OCI-LY7 (cell line): ENCODE measurements at regions not wholly inside any gene's neighbourhood (a gene's known extent, or its start where the extent isn't known, plus 50 kb on each side); places are given as distances from the start of the nearest gene placed in this dataset.

Source experiments
- BruUV-seq: library from RNA; stranded (reverse); fragments of 400-500 nt; replicated peaks from 2 replicates; lab custom pipeline; 2021; lab: Mats Ljungman, UMichigan
- CTCF ChIA-PET: fragments of 300-600 bp; sonication (Branson Sonifier 250); formaldehyde crosslinking; loops from one replicate; lab custom pipeline; 2022; ENCODE audit warnings: antibody characterized with exemption; ENCODE audit not compliant: unreplicated experiment; lab: Charles Lee
- POLR2A ChIA-PET: fragments of 300-600 bp; sonication (Branson Sonifier 250); formaldehyde crosslinking; loops from one replicate; lab custom pipeline; 2022; ENCODE audit warnings: antibody characterized with exemption; lab: Charles Lee
- DNase-seq: peaks from one replicate; pipeline ENCODE4 v3.0.0-alpha.2; 2015; ENCODE audit warnings: low spot score
- H2AFZ ChIP-seq: fragments of 200-600 bp; sonication (generic), shearing (Covaris generic); 2 replicates; pipeline ENCODE4 v1.6.1; 2014; ENCODE audit warnings: mild to moderate bottlenecking, antibody characterized with exemption, low read length, moderate library complexity
- H3K27ac ChIP-seq: fragments of 200-600 bp; sonication (generic); 2 replicates; pipeline ENCODE4 v1.5.1; 2014; ENCODE audit warnings: mixed run types, low read depth, mild to moderate bottlenecking, moderate library complexity, low read length, inconsistent platforms; ENCODE audit not compliant: poor library complexity, severe bottlenecking
- H3K36me3 ChIP-seq: fragments of 200-600 bp; sonication (generic); 2 replicates; pipeline ENCODE4 v1.6.1; 2014; ENCODE audit warnings: mild to moderate bottlenecking, antibody characterized with exemption, low read length, moderate library complexity, mixed read lengths; ENCODE audit not compliant: insufficient read depth
- H3K4me1 ChIP-seq: fragments of 200-600 bp; sonication (generic); 2 replicates; pipeline ENCODE4 v1.5.1; 2014; ENCODE audit warnings: mild to moderate bottlenecking, low read length; ENCODE audit not compliant: insufficient read depth, poor library complexity, severe bottlenecking
- H3K4me2 ChIP-seq: fragments of 200-600 bp; sonication (generic); 2 replicates; pipeline ENCODE4 v1.6.1; 2014; ENCODE audit warnings: mild to moderate bottlenecking, low read length
- H3K4me3 ChIP-seq: fragments of 200-600 bp; sonication (generic); 2 replicates; pipeline ENCODE4 v1.5.1; 2014; ENCODE audit warnings: mild to moderate bottlenecking, low read depth, low read length; ENCODE audit not compliant: poor library complexity, severe bottlenecking
- H3K79me2 ChIP-seq: fragments of 200-600 bp; sonication (generic); 2 replicates; pipeline ENCODE4 v1.6.1; 2016; ENCODE audit warnings: low read depth, mild to moderate bottlenecking, low read length, moderate library complexity, mixed read lengths; ENCODE audit not compliant: insufficient read depth
- H3K9me2 ChIP-seq: fragments of 200-600 bp; sonication (generic); 2 replicates; pipeline ENCODE4 v1.6.1; 2016; ENCODE audit warnings: mild to moderate bottlenecking, low read length, mixed read lengths; ENCODE audit not compliant: insufficient read depth
- H3K9me3 ChIP-seq: fragments of 200-600 bp; sonication (generic); 2 replicates; pipeline ENCODE4 v1.6.1; 2014; ENCODE audit warnings: mild to moderate bottlenecking, mixed run types, low read length, mixed read lengths
- H4K20me1 ChIP-seq: fragments of 200-600 bp; sonication (generic); 2 replicates; pipeline ENCODE4 v1.6.1; 2014; ENCODE audit warnings: mild to moderate bottlenecking, antibody characterized with exemption, low read length, moderate library complexity, mixed read lengths; ENCODE audit not compliant: insufficient read depth
- CTCF ChIP-seq: fragments of 200-600 bp; sonication (generic); conservative IDR thresholded peaks from 2 replicates; pipeline ENCODE4 v1.5.1; 2014; ENCODE audit warnings: mild to moderate bottlenecking, antibody characterized with exemption, low read length, moderate library complexity, mixed read lengths
- EZH2phosphoT487 ChIP-seq: fragments of 200-600 bp; sonication (generic); IDR thresholded peaks from 2 replicates; pipeline ENCODE4 v1.6.1; 2018; ENCODE audit warnings: low read depth, borderline replicate concordance, mild to moderate bottlenecking, mixed run types, antibody characterized with exemption, low read length, moderate library complexity, mixed read lengths
- intact Hi-C: fragments of 100-400 bp; cut with micrococcal nuclease; formaldehyde crosslinking; loops from one replicate; pipeline ENCODE4 v1.10.0; 2022; ENCODE audit not compliant: unreplicated experiment

GRCh38 chr11:116500026-116500946 lies 272.5 kb downstream of the BUD13 start:
- H3K4me2 ChIP-seq = no peak overlapping the region
- H3K9me2 ChIP-seq = no peaks in the 10 kb centered on the region
- no peaks in the 10 kb centered on the region for H3K9me3 ChIP-seq
- intact Hi-C loops = no loop called here
- TF ChIP-seq CTCF (no peak), EZH2phosphoT487 (no peak)
- H3K4me3 ChIP-seq = no peak overlapping the region
- ChIA-PET POLR2A (interaction anchor here (0.7 kb wide), 1 partner anchor 522 kb away, joined by 3 read pairs; no protein-coding TSS in a partner anchor), CTCF (interaction anchor here (0.6 to 0.9 kb wide), 2 partner anchors 19 to 420 kb away, joined by 3 read pairs; no protein-coding TSS in a partner anchor)
- BruUV-seq = no TSS peak
- H4K20me1 ChIP-seq = no peaks in the 10 kb centered on the region
- no peaks in the 10 kb centered on the region for H3K4me1 ChIP-seq
- H3K79me2 ChIP-seq = no peaks in the 10 kb centered on the region
- no peaks in the 10 kb centered on the region for H3K36me3 ChIP-seq
- no peak for DNase-seq
- no peak overlapping the region for H3K27ac ChIP-seq
- no peak overlapping the region for H2AFZ ChIP-seq

GRCh38 chr11:116499396-116500003 lies 273.3 kb downstream of the BUD13 start:
- no peak overlapping the region for H3K4me2 ChIP-seq
- no peak overlapping the region for H2AFZ ChIP-seq
- no peaks in the 10 kb centered on the region for H3K9me2 ChIP-seq
- ChIA-PET CTCF (interaction anchor here (0.6 to 0.9 kb wide), 3 partner anchors 20 to 419 kb away, joined by 3 read pairs; no protein-coding TSS in a partner anchor), POLR2A (interaction anchor here (0.7 kb wide), 1 partner anchor 521 kb away, joined by 3 read pairs; no protein-coding TSS in a partner anchor)
- no peaks in the 10 kb centered on the region for H3K4me1 ChIP-seq
- TF ChIP-seq CTCF (peak; percentile 81), EZH2phosphoT487 (no peak)
- no peaks in the 10 kb centered on the region for H3K9me3 ChIP-seq
- no peak overlapping the region for H3K4me3 ChIP-seq
- intact Hi-C loops = no loop called here
- H3K36me3 ChIP-seq = no peaks in the 10 kb centered on the region
- no TSS peak for BruUV-seq
- no peaks in the 10 kb centered on the region for H3K79me2 ChIP-seq
- no peaks in the 10 kb centered on the region for H4K20me1 ChIP-seq
- DNase-seq = peak; percentile 56
- H3K27ac ChIP-seq = no peak overlapping the region
